GM21737 (cell line): ENCODE measurements at regions not wholly inside any gene's neighbourhood (a gene's known extent, or its start where the extent isn't known, plus 50 kb on each side); places are given as distances from the start of the nearest gene placed in this dataset.
"Not testable (repeated sequence)": the region's sequence is repeated elsewhere in the genome, so short reads cannot be mapped to it uniquely, and the experiment has no call there.

Experiments
- ATAC-seq: cut with Tn5 transposase; IDR thresholded peaks from one replicate; pipeline ENCODE4 v1.9.1; 2021; ENCODE audit warnings: mild to moderate bottlenecking, moderate library complexity; ENCODE audit not compliant: unreplicated experiment

GRCh38 chr13:110809871-110810486, 96.5 kb downstream of the ING1 start:
- no peak for ATAC-seq

- no peak for ATAC-seq
Measured at GRCh38 chr13:110811008-110811720, 97.7 kb downstream of the ING1 start.

GRCh38 chr13:110811771-110812120, 98.2 kb downstream of the ING1 start:
- no peak for ATAC-seq

- ATAC-seq: no peak
Measured at GRCh38 chr13:110812121-110812868, 98.8 kb downstream of the ING1 start.

- ATAC-seq: no peak
Measured at GRCh38 chr13:110812869-110813645, 99.6 kb downstream of the ING1 start.

GRCh38 chr13:110813646-110814624, 100.4 kb downstream of the ING1 start:
- ATAC-seq: no peak

- ATAC-seq: no peak
Measured at GRCh38 chr13:110815471-110816204, 99.2 kb downstream of the ANKRD10 start.

GRCh38 chr13:110816500-110816899, 98.4 kb downstream of the ANKRD10 start:
- ATAC-seq: no peak

- ATAC-seq: no peak
Measured at GRCh38 chr13:110817143-110817542, 97.7 kb downstream of the ANKRD10 start.

- no peak for ATAC-seq
Measured at GRCh38 chr13:110818747-110819146, 96.1 kb downstream of the ANKRD10 start.

- ATAC-seq: peak; percentile 87
Measured at GRCh38 chr13:110819203-110820014, 95.5 kb downstream of the ANKRD10 start.

- no peak for ATAC-seq
Measured at GRCh38 chr13:110820322-110820721, 94.5 kb downstream of the ANKRD10 start.

GRCh38 chr13:110821837-110822668, 92.8 kb downstream of the ANKRD10 start:
- not testable (repeated sequence) for ATAC-seq

GRCh38 chr13:110822669-110822945, 92.3 kb downstream of the ANKRD10 start:
- no peak for ATAC-seq

- ATAC-seq: no peak
Measured at GRCh38 chr13:110824702-110825300, 90.1 kb downstream of the ANKRD10 start.

GRCh38 chr13:110825516-110825915, 89.4 kb downstream of the ANKRD10 start:
- no peak for ATAC-seq

GRCh38 chr13:110826101-110826500, 88.8 kb downstream of the ANKRD10 start:
- no peak for ATAC-seq
